RWPE1 (cell line): ENCODE measurements at regions not wholly inside any gene's neighbourhood (a gene's known extent, or its start where the extent isn't known, plus 50 kb on each side); places are given as distances from the start of the nearest gene placed in this dataset.

Source experiments
- CTCF ChIA-PET: fragments of 350-600 bp; sonication (Branson Sonifier 250); formaldehyde crosslinking; extraction: SDS; loops from one replicate; lab custom pipeline; 2021; lab: Yijun Ruan, JAX
- POLR2A ChIA-PET: fragments of 400-600 bp; formaldehyde crosslinking; extraction: SDS; loops from one replicate; lab custom pipeline; 2020; ENCODE audit warnings: antibody characterized with exemption; ENCODE audit not compliant: low non-redundant PET; lab: Yijun Ruan, JAX
- DNase-seq: peaks from one replicate; pipeline ENCODE4 v3.0.0; 2012; ENCODE audit warnings: low spot score
- H3K27ac ChIP-seq: fragments of 450-650 bp; 2 replicates; pipeline ENCODE4 v1.5.1; 2017
- TF ChIP-seq, protein P1 (sequence below): fragments of 450-650 bp; conservative IDR thresholded peaks from 2 replicates; pipeline ENCODE4 v1.5.1; 2017; ENCODE audit warnings: low read depth, mild to moderate bottlenecking

DNA sequence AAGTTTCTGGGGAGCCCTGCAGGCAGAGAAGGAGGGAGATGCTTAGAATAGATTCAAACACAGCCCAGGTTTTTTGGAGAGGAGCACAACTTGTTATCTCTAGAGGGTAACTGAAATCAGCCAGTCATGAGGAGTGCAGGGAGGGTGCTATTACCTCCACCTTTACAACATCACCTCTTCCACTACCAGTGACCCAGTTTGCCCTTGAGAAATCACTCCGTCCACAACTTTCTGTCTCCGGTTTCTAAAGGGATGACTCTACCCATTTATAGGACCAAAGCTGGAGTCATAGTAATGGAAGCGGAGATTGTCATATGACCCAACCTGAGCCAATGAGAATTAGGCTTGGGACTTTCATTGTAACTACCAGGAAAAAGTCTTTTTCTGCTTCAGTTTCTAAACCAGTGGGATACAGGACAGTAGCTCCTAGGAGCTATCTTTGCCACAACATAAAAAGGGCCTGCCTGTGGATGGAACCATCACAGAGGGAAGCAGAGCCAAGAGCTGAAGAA lies 131.2 kb upstream of the SERPIND1 start:
- ChIA-PET POLR2A (no interaction called here), CTCF (no interaction called here)
- no peak for DNase-seq
- TF ChIP-seq, protein P1, sequence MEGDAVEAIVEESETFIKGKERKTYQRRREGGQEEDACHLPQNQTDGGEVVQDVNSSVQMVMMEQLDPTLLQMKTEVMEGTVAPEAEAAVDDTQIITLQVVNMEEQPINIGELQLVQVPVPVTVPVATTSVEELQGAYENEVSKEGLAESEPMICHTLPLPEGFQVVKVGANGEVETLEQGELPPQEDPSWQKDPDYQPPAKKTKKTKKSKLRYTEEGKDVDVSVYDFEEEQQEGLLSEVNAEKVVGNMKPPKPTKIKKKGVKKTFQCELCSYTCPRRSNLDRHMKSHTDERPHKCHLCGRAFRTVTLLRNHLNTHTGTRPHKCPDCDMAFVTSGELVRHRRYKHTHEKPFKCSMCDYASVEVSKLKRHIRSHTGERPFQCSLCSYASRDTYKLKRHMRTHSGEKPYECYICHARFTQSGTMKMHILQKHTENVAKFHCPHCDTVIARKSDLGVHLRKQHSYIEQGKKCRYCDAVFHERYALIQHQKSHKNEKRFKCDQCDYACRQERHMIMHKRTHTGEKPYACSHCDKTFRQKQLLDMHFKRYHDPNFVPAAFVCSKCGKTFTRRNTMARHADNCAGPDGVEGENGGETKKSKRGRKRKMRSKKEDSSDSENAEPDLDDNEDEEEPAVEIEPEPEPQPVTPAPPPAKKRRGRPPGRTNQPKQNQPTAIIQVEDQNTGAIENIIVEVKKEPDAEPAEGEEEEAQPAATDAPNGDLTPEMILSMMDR, result no peak
- H3K27ac ChIP-seq, result no peak overlapping the region

DNA sequence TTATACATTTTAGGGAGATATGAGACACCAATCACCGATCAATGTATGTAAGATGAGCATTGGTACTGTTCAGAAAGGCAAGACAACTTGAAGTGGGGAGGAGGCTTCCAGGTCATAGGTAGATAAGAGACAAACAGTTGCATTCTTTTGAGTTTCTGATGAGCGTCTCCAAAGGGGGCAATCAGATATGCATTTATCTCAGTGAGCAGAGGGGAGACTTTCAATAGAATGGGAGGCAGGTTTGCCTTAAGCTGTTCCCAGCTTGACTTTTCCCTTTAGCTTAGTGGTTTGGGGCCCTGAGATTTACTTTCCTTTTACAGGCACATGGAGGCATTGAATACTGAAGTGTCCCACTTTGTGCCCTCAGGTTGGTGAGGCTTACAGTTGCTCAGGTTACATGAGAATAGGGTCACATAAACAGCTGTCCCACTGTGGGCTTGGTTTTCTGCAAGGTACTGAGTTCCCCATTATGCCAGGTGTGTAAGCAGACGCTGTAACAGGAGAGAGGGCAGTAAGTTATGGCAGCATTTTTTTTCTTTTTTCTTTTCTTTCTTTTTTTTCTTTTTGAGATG lies 129.8 kb upstream of the SERPIND1 start:
- H3K27ac ChIP-seq, result no peak overlapping the region
- DNase-seq, result no peak
- ChIA-PET POLR2A (no interaction called here), CTCF (no interaction called here)
- TF ChIP-seq, protein P1, result no peak

DNA sequence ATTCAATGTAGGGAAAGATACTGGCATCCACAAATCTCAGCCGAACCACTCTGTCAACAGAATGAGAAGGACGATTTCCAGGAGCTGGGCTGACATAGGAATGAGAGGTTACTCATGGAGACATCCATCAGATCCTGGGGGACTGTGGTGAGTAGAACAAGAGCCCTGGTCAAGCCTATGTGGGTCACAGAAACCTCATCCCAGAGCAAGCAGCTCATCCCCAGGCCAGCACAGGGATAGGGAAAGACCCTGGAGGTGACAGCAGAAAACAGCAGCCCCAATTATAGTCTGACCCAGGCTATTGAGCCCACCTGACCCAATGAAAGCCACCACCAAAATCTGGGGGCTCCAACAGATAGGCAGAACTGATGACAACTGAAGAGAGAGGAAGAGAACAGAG lies 128.0 kb upstream of the SERPIND1 start:
- no peak for DNase-seq
- H3K27ac ChIP-seq, result no peak overlapping the region
- TF ChIP-seq, protein P1, result no peak
- ChIA-PET CTCF (interaction anchor here (0.6 kb wide), 1 partner anchor 27 kb away, joined by 5 read pairs; no protein-coding TSS in a partner anchor), POLR2A (no interaction called here)

DNA sequence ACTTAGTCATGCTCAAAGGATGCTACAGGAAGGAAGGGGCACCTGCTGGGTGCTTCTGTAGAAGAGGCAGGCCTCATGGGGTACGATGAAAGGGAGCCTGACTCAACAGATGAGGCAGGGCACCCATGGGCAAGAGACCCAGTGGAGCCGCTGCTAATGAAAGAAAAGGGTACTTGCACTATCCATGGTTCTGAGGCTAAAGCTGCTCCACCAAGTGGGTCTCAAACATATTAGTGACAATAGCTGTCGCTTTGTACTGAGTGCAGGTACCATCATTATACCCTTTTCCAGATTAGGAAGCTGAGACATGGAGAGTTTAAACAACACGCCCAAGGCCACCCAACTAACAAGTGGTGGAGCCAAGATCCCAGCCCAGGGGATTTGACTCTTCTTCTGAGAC lies 127.5 kb upstream of the SERPIND1 start:
- ChIA-PET CTCF (no interaction called here), POLR2A (no interaction called here)
- TF ChIP-seq, protein P1, result no peak
- H3K27ac ChIP-seq, result no peak overlapping the region
- no peak for DNase-seq

DNA sequence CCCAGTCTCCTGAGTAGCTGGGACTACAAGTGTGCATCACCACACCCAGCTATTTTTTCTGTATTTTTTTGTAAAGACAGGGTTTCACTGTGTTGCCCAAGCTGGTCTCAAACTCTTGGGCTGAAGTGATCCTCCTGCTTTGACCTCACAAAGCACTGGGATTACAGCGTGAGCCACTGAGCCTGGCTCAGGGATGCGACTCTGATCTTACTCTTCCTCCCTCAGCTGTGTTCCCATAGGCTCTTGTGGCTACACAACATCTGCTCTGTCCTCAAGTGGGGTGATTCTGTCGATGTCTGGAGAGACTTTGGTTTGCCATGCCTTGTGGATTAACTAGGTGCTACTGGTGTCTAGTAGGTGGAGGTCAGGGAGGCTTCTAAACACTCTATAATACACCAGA lies 127.0 kb upstream of the SERPIND1 start:
- CTCF ChIA-PET, result no interaction called here
- no peak for DNase-seq
- TF ChIP-seq, protein P1, result no peak
- POLR2A ChIA-PET, result no interaction called here
- no peak overlapping the region for H3K27ac ChIP-seq

GRCh38 chr22:20647586-20648305 lies 126.2 kb upstream of the SERPIND1 start:
- no peak for DNase-seq
- CTCF ChIA-PET, result no interaction called here
- H3K27ac ChIP-seq, result no peak overlapping the region
- POLR2A ChIA-PET, result no interaction called here
- TF ChIP-seq, protein P1, result no peak
